ENCODE measurements at regions not wholly inside any gene's neighbourhood (a gene's known extent, or its start where the extent isn't known, plus 50 kb on each side); places are given as distances from the start of the nearest gene placed in this dataset.

DNA sequence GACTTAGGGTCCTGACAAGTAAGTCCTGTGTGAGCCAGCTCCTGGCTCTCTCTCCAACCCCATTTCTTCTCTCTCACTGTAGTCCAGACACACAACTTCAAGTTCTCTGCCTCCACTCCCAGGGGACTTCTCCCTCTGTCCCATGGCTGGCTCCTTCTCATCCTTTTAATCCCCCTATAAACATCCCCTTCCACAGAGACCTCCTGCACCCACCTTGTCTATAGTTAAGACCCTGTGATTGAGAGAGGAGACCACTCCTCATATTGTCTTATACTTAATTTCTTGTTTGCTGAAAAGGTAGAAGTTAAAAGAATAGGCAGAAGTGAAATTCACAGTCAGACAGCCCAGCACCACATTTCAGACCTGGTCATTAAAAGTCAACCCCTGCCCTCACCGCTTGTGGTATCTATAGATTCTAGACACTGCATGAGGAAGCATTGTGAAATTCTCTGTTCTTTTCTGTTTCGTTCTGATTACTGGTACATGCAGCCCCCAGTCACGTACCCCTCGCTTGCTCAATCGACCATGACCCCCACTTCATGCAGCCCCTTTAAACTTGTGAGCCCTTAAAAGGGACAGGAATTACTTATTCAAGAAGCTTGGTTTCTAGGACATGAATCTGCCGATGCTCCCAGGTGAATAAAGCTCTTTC, 125.6 kb upstream of the FRMD4A start:
- no peaks in the 10 kb centered on the region for H3K9me3 ChIP-seq
- no peak overlapping the region for H3K27ac ChIP-seq
- H3K36me3 ChIP-seq, result no peaks in the 10 kb centered on the region
- TF ChIP-seq, protein P1, sequence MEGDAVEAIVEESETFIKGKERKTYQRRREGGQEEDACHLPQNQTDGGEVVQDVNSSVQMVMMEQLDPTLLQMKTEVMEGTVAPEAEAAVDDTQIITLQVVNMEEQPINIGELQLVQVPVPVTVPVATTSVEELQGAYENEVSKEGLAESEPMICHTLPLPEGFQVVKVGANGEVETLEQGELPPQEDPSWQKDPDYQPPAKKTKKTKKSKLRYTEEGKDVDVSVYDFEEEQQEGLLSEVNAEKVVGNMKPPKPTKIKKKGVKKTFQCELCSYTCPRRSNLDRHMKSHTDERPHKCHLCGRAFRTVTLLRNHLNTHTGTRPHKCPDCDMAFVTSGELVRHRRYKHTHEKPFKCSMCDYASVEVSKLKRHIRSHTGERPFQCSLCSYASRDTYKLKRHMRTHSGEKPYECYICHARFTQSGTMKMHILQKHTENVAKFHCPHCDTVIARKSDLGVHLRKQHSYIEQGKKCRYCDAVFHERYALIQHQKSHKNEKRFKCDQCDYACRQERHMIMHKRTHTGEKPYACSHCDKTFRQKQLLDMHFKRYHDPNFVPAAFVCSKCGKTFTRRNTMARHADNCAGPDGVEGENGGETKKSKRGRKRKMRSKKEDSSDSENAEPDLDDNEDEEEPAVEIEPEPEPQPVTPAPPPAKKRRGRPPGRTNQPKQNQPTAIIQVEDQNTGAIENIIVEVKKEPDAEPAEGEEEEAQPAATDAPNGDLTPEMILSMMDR (IDR thresholded peaks at IDR 0.05), result no peak
- H3K4me3 ChIP-seq (ENCODE audit: low read depth in 1 of 2, low read length in 1 of 2), result no peak overlapping the region
- no peaks in the 10 kb centered on the region for H3K27me3 ChIP-seq
- no peaks in the 10 kb centered on the region for H3K4me1 ChIP-seq (ENCODE audit: control insufficient read depth in 1 of 2, insufficient read depth in 1 of 2, low read depth in 1 of 2, low read length in 1 of 2)

DNA sequence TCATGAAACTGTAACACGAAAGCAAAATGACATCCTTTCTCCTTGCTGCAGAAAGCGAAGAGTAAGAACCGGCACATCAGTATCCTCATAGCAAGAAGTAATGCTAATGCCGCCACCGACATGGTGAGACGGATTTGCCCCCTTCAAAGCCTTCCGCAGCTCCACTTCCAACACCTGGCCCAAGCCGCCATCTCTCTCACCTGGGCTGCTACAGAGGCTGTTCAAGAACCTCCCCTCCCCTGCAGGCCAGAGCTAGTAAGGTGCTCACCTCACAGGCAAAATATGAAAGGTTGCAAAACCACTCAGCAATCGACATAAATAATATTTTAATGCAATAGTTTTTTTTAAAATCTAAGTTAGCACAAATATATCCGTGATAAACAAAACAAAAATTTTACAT, 123.9 kb upstream of the FRMD4A start:
- TF ChIP-seq, protein P1 (IDR thresholded peaks at IDR 0.05), result no peak
- Histone ChIP-seq H3K4me1 (ENCODE audit: control insufficient read depth in 1 of 2, insufficient read depth in 1 of 2, low read depth in 1 of 2, low read length in 1 of 2) (no peaks in the 10 kb centered on the region), H3K27me3 (no peaks in the 10 kb centered on the region), H3K4me3 (ENCODE audit: low read depth in 1 of 2, low read length in 1 of 2) (no peak overlapping the region), H3K36me3 (no peaks in the 10 kb centered on the region), H3K9me3 (no peaks in the 10 kb centered on the region), H3K27ac (no peak overlapping the region)

DNA sequence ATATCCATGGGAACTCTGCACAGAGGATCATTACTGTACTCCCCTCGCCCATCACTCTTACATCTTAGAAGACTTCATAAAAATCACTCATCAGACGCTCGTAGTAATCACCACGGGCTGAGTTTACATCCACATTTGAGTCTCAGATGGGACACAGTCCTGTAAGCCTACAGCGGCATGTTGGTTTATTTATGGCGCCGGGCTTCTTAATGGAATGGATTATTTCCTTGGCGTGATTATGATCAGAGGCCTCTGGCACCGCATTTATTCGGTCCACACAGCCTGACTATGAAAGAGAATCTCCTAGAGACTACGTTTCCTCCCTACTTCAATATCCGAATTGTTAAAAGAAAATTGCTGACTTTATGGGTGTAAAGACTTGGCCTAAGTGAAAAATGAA, 123.5 kb upstream of the FRMD4A start:
- Histone ChIP-seq H3K27me3 (no peaks in the 10 kb centered on the region), H3K4me1 (ENCODE audit: control insufficient read depth in 1 of 2, insufficient read depth in 1 of 2, low read depth in 1 of 2, low read length in 1 of 2) (no peaks in the 10 kb centered on the region), H3K9me3 (no peaks in the 10 kb centered on the region), H3K4me3 (ENCODE audit: low read depth in 1 of 2, low read length in 1 of 2) (no peak overlapping the region), H3K36me3 (no peaks in the 10 kb centered on the region), H3K27ac (no peak overlapping the region)
- TF ChIP-seq, protein P1 (IDR thresholded peaks at IDR 0.05), result no peak

DNA sequence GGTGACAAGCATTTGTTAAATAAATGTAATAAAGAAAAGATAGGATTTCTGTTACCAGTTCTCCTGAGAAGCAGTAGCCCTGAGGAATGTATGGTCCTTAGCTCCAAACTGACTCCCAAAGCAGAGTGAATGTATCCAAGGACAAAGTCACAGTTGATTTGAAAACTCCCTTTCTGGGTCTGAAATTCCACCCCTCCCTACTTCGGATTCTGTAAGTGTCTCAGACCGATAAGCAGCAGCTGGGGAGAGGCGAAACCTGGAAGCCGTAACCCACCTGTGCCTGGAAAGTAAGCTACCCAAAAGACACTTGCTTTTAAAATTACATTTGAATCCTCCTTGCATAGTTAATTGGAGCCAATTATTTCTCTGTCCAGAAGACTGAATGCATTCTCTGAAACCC, 122.9 kb upstream of the FRMD4A start:
- no peaks in the 10 kb centered on the region for H3K9me3 ChIP-seq
- no peak overlapping the region for H3K27ac ChIP-seq
- no peaks in the 10 kb centered on the region for H3K4me1 ChIP-seq (ENCODE audit: control insufficient read depth in 1 of 2, insufficient read depth in 1 of 2, low read depth in 1 of 2, low read length in 1 of 2)
- H3K27me3 ChIP-seq, result no peaks in the 10 kb centered on the region
- no peak overlapping the region for H3K4me3 ChIP-seq (ENCODE audit: low read depth in 1 of 2, low read length in 1 of 2)
- TF ChIP-seq, protein P1 (IDR thresholded peaks at IDR 0.05), result no peak
- H3K36me3 ChIP-seq, result no peaks in the 10 kb centered on the region

DNA sequence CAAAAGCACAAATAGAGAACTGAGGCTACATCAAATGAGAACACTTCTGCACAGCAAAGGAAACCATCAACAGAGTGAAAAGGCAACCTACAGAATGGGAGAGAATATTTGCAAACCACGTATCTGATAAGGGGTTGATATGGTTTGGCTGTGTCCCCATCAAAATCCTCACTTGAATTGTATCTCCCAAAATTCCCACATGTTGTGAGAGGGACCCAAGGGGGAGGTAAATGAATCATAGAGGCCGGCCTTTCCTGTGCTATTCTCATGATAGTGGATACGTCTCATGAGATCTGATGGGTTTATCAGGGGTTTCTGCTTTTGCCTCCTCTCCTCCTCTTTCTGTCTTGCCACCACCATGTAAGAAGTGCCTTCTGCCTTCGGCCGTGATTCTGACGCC, 120.6 kb upstream of the FRMD4A start:
- TF ChIP-seq, protein P1 (IDR thresholded peaks at IDR 0.05), result no peak
- Histone ChIP-seq H3K36me3 (no peaks in the 10 kb centered on the region), H3K27ac (no peak overlapping the region)

More for the DNA sequence above, 120.6 kb upstream of the FRMD4A start:
- no peak overlapping the region for H3K4me3 ChIP-seq (ENCODE audit: low read depth in 1 of 2, low read length in 1 of 2)
- peaks cover 9% of the 10 kb centered on the region for H3K27me3 ChIP-seq
- H3K9me3 ChIP-seq, result no peaks in the 10 kb centered on the region
- H3K4me1 ChIP-seq (ENCODE audit: control insufficient read depth in 1 of 2, insufficient read depth in 1 of 2, low read depth in 1 of 2, low read length in 1 of 2), result no peaks in the 10 kb centered on the region

Measured in neutrophil (primary cell).